ENCODE measurements at regions not wholly inside any gene's neighbourhood (a gene's known extent, or its start where the extent isn't known, plus 50 kb on each side); places are given as distances from the start of the nearest gene placed in this dataset.
"Not testable (repeated sequence)": the region's sequence is repeated elsewhere in the genome, so short reads cannot be mapped to it uniquely, and the experiment has no call there.

- 57 to 75% methylated on average over 3 of the region's 3 CpGs for WGBS, 2 donors
- TF ChIP-seq, protein P1, sequence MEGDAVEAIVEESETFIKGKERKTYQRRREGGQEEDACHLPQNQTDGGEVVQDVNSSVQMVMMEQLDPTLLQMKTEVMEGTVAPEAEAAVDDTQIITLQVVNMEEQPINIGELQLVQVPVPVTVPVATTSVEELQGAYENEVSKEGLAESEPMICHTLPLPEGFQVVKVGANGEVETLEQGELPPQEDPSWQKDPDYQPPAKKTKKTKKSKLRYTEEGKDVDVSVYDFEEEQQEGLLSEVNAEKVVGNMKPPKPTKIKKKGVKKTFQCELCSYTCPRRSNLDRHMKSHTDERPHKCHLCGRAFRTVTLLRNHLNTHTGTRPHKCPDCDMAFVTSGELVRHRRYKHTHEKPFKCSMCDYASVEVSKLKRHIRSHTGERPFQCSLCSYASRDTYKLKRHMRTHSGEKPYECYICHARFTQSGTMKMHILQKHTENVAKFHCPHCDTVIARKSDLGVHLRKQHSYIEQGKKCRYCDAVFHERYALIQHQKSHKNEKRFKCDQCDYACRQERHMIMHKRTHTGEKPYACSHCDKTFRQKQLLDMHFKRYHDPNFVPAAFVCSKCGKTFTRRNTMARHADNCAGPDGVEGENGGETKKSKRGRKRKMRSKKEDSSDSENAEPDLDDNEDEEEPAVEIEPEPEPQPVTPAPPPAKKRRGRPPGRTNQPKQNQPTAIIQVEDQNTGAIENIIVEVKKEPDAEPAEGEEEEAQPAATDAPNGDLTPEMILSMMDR (IDR thresholded peaks at IDR 0.05), result no peak
- no peak for TF ChIP-seq POLR2A (IDR thresholded peaks at IDR 0.05)
- no peaks in the 10 kb centered on the region for H3K36me3 ChIP-seq
- no peaks in the 10 kb centered on the region for H3K9me3 ChIP-seq
- no peaks in the 10 kb centered on the region for H3K4me1 ChIP-seq
- intact Hi-C loops (cut with DNase I), result no loop called here
- no peak overlapping the region for H3K27ac ChIP-seq
- H3K27me3 ChIP-seq, result no peaks in the 10 kb centered on the region
- DNase-seq, result no peak
- H3K4me3 ChIP-seq, result no peak overlapping the region
Measured at GRCh38 chr14:86334355-86334754, 804.4 kb downstream of the FLRT2 start.

GRCh38 chr14:86333493-86333892 lies 803.5 kb downstream of the FLRT2 start:
- no peaks in the 10 kb centered on the region for H3K27me3 ChIP-seq
- WGBS, 2 donors, result 70 to 75% methylated on average over 1 of the region's 1 CpG

GRCh38 chr14:86331341-86331740 lies 801.4 kb downstream of the FLRT2 start:
- no peaks in the 10 kb centered on the region for H3K4me1 ChIP-seq
- no peak overlapping the region for H3K4me3 ChIP-seq
- no peaks in the 10 kb centered on the region for H3K9me3 ChIP-seq
- 59 to 60% methylated on average over 3 of the region's 3 CpGs for WGBS, 2 donors
- intact Hi-C loops (cut with DNase I), result no loop called here
- H3K36me3 ChIP-seq, result no peaks in the 10 kb centered on the region
- H3K27ac ChIP-seq, result no peak overlapping the region
- no peak for TF ChIP-seq POLR2A (IDR thresholded peaks at IDR 0.05)
- TF ChIP-seq, protein P1 (IDR thresholded peaks at IDR 0.05), result no peak
- no peak for DNase-seq
- H3K27me3 ChIP-seq, result no peaks in the 10 kb centered on the region

More at GRCh38 chr14:86333493-86333892, 803.5 kb downstream of the FLRT2 start:
- DNase-seq, result no peak
- Histone ChIP-seq H3K27ac (no peak overlapping the region), H3K4me3 (no peak overlapping the region), H3K36me3 (no peaks in the 10 kb centered on the region), H3K4me1 (no peaks in the 10 kb centered on the region), H3K9me3 (no peaks in the 10 kb centered on the region)
- TF ChIP-seq, protein P1 (IDR thresholded peaks at IDR 0.05), result no peak
- TF ChIP-seq POLR2A (IDR thresholded peaks at IDR 0.05), result no peak
- intact Hi-C loops (cut with DNase I), result no loop called here

GRCh38 chr14:86321151-86321550 lies 791.2 kb downstream of the FLRT2 start:
- intact Hi-C loops (cut with DNase I), result no loop called here
- Histone ChIP-seq H3K4me1 (no peaks in the 10 kb centered on the region), H3K27ac (no peak overlapping the region), H3K4me3 (no peak overlapping the region), H3K9me3 (no peaks in the 10 kb centered on the region), H3K36me3 (no peaks in the 10 kb centered on the region), H3K27me3 (no peaks in the 10 kb centered on the region)
- TF ChIP-seq, protein P1 (IDR thresholded peaks at IDR 0.05), result no peak
- TF ChIP-seq POLR2A (IDR thresholded peaks at IDR 0.05), result no peak
- WGBS, 2 donors, result 61 to 72% methylated on average over 3 of the region's 3 CpGs
- no peak for DNase-seq

DNA sequence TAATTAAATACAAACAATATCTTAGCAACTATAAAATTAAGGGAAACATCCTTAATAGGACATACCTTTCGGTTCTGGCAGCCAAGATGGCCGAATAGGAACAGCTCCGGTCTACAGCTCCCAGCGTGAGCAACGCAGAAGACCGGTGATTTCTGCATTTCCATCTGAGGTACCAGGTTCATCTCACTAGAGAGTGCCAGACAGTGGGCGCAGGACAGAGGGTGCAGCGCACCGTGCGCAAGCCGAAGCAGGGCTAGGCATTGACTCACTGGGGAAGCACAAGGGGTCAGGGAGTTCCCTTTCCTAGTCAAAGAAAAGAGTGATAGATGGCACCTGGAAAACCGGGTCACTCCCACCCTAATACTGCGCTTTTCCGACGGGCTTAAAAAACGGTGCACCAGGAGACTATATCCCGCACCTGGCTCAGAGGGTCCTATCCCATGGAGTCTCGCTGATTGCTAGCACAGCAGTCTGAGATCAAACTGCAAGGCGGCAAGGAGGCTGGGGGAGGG lies 782.3 kb downstream of the FLRT2 start:
- WGBS, 2 donors, result 86 to 94% methylated on average over 13 to 18 of the region's 19 CpGs
- H3K27me3 ChIP-seq; H3K36me3 ChIP-seq; H3K4me1 ChIP-seq; H3K4me3 ChIP-seq; H3K27ac ChIP-seq; H3K9me3 ChIP-seq; DNase-seq; intact Hi-C loops (cut with DNase I): not testable (repeated sequence)

DNA sequence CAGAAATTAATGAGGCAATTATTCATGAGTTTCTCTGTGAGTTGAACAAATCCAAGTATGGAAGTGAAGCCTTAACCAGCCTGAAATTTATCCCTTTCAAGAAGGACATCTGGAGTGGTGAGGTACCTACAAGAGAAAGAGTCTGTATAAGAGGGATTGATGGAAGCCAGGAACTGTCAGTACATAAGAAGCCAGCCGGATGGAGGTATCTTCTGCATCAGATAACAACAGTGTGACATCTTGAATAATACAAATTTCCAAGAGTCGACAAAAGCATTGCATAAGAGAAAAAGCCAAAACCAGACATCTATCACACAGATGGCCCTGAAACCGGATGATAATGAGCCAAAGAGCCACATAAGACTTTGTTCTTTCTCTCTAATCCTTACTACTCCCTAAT lies 781.2 kb downstream of the FLRT2 start:
- H3K36me3 ChIP-seq, result no peaks in the 10 kb centered on the region
- H3K4me3 ChIP-seq, result no peak overlapping the region
- no peaks in the 10 kb centered on the region for H3K4me1 ChIP-seq
- no peak for DNase-seq
- peaks cover 0 to 7% (median 0%) of the 10 kb centered on the region in 3 donors for H3K9me3 ChIP-seq
- TF ChIP-seq POLR2A (IDR thresholded peaks at IDR 0.05), result no peak
- TF ChIP-seq, protein P1 (IDR thresholded peaks at IDR 0.05), result no peak
- no peaks in the 10 kb centered on the region for H3K27me3 ChIP-seq
- H3K27ac ChIP-seq, result no peak overlapping the region
- 57 to 85% methylated on average over 3 of the region's 3 CpGs for WGBS, 2 donors
- intact Hi-C loops (cut with DNase I), result no loop called here

Data from esophagus squamous epithelium (tissue), 5 donors.